ENCODE measurements at regions not wholly inside any gene's neighbourhood (a gene's known extent, or its start where the extent isn't known, plus 50 kb on each side); places are given as distances from the start of the nearest gene placed in this dataset.

GRCh38 chr7:21364801-21365271, 63.0 kb upstream of the SP4 start:
- DNase-seq (no peak), ATAC-seq (no peak)
- intact Hi-C loops (cut with DNase I, micrococcal nuclease): no loop called here

- intact Hi-C loops (cut with DNase I, micrococcal nuclease): no loop called here
- no peak for DNase-seq
- peak; percentile 91 for ATAC-seq
Observed at GRCh38 chr7:21365866-21366624, 61.8 kb upstream of the SP4 start.

GRCh38 chr7:21367081-21367480, 60.8 kb upstream of the SP4 start:
- ATAC-seq (peak; percentile 50), DNase-seq (no peak)
- intact Hi-C loops (cut with DNase I, micrococcal nuclease): no loop called here

- no peak for ATAC-seq
- intact Hi-C loops (cut with DNase I, micrococcal nuclease): no loop called here
- DNase-seq: no peak
Observed at GRCh38 chr7:21367537-21367936, 60.3 kb upstream of the SP4 start.

GRCh38 chr7:21368317-21368716, 59.6 kb upstream of the SP4 start:
- intact Hi-C loops (cut with DNase I, micrococcal nuclease): no loop called here
- no peak for DNase-seq
- ATAC-seq: no peak

GRCh38 chr7:21370283-21370982, 57.5 kb upstream of the SP4 start:
- DNase-seq (no peak), ATAC-seq (no peak)
- intact Hi-C loops (cut with DNase I, micrococcal nuclease): no loop called here

GRCh38 chr7:21371360-21371759, 56.5 kb upstream of the SP4 start:
- DNase-seq: no peak
- intact Hi-C loops (cut with DNase I, micrococcal nuclease): no loop called here
- no peak for ATAC-seq

GRCh38 chr7:21373031-21373430, 54.9 kb upstream of the SP4 start:
- intact Hi-C loops (cut with DNase I, micrococcal nuclease): no loop called here
- DNase-seq: no peak

GRCh38 chr7:21374134-21374533, 53.7 kb upstream of the SP4 start:
- intact Hi-C loops (cut with DNase I, micrococcal nuclease): no loop called here
- no peak for ATAC-seq
- no peak for DNase-seq

More at GRCh38 chr7:21373031-21373430, 54.9 kb upstream of the SP4 start:
- ATAC-seq: no peak

GRCh38 chr7:21377545-21377944, 50.3 kb upstream of the SP4 start:
- ATAC-seq (no peak), DNase-seq (no peak)
- intact Hi-C loops (cut with DNase I, micrococcal nuclease): no loop called here
